Vagina (tissue), 2 donors: ENCODE measurements at regions not wholly inside any gene's neighbourhood (a gene's known extent, or its start where the extent isn't known, plus 50 kb on each side); places are given as distances from the start of the nearest gene placed in this dataset.

Source experiments
- CTCF ChIP-seq, 3 experiments: fragments of 450-650 bp in 2 of 3; fragments of 200-600 bp in 1 of 3; sonication (generic) in 1 of 3; IDR thresholded peaks; one replicate each; pipeline ENCODE4 v1.5.1; 2017 to 2019; ENCODE audit warnings: antibody characterized with exemption in 3 of 3, mild to moderate bottlenecking in 2 of 3, moderate library complexity in 2 of 3
- POLR2A ChIP-seq, 2 donors: fragments of 450-650 bp; IDR thresholded peaks; one replicate each; pipeline ENCODE4 v1.6.1; 2017; ENCODE audit warnings: antibody characterized with exemption in 2 of 2, mild to moderate bottlenecking in 2 of 2, moderate library complexity in 2 of 2

GRCh38 chr7:136194878-136195277, 217.7 kb upstream of the MTPN start:
- TF ChIP-seq CTCF (IDR thresholded peaks at IDR 0.05) (no peak), POLR2A (IDR thresholded peaks at IDR 0.05) (no peak)
